Left ventricle myocardium inferior (tissue), 1 donor: ENCODE measurements at regions not wholly inside any gene's neighbourhood (a gene's known extent, or its start where the extent isn't known, plus 50 kb on each side); places are given as distances from the start of the nearest gene placed in this dataset.

ENCODE experiments used
- DNase-seq: peaks from one replicate; pipeline ENCODE4 v3.0.0-alpha.2; 2020
- H3K27ac ChIP-seq: fragments of 200-600 bp; replicated peaks from 2 replicates; pipeline ENCODE4 v1.8.0; 2021
- H3K27me3 ChIP-seq: fragments of 200-600 bp; 2 replicates; pipeline ENCODE4 v1.8.0; 2021; ENCODE audit warnings: low read depth
- H3K36me3 ChIP-seq: fragments of 200-600 bp; 2 replicates; pipeline ENCODE4 v1.8.0; 2021
- H3K4me1 ChIP-seq: fragments of 200-600 bp; 2 replicates; pipeline ENCODE4 v1.8.0; 2021
- H3K4me3 ChIP-seq: fragments of 200-600 bp; 2 replicates; pipeline ENCODE4 v1.8.0; 2021; ENCODE audit warnings: mild to moderate bottlenecking, moderate library complexity
- H3K9me3 ChIP-seq: fragments of 200-600 bp; replicated peaks from 2 replicates; pipeline ENCODE4 v1.8.0; 2021
- intact Hi-C: fragments of 100-400 bp; cut with micrococcal nuclease; formaldehyde crosslinking; loops from one replicate; pipeline ENCODE4 v1.11.0; 2022
- TF ChIP-seq, protein P1 (sequence below): fragments of 200-600 bp; IDR thresholded peaks from 2 replicates; pipeline ENCODE4 v1.8.0; 2021; ENCODE audit warnings: antibody characterized with exemption, mild to moderate bottlenecking, borderline replicate concordance
- donor health status: DM: no; HTN: yes; CAD: no; lungs with severe emphysema.

DNA sequence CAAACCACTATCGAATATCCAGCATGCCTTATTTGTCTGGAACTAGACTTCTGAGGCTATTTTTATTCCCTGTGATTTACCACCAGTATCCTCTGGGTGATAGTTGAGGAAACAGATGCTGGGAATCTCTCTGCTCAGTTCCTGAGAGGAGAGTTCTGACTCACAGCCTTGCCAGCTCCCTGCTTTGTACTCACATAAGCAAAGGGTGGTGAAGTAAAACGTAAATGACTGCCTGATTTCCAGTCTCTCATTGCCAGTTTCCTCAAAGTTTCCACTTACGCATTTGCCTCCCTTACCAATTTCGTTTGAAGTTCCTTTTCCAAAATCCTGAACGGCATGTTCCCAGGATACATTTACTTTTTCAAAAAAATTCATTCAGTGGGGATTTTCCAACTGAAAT is 69.2 kb upstream of the HNRNPA3 start:
- intact Hi-C loops: no loop called here
- TF ChIP-seq, protein P1, sequence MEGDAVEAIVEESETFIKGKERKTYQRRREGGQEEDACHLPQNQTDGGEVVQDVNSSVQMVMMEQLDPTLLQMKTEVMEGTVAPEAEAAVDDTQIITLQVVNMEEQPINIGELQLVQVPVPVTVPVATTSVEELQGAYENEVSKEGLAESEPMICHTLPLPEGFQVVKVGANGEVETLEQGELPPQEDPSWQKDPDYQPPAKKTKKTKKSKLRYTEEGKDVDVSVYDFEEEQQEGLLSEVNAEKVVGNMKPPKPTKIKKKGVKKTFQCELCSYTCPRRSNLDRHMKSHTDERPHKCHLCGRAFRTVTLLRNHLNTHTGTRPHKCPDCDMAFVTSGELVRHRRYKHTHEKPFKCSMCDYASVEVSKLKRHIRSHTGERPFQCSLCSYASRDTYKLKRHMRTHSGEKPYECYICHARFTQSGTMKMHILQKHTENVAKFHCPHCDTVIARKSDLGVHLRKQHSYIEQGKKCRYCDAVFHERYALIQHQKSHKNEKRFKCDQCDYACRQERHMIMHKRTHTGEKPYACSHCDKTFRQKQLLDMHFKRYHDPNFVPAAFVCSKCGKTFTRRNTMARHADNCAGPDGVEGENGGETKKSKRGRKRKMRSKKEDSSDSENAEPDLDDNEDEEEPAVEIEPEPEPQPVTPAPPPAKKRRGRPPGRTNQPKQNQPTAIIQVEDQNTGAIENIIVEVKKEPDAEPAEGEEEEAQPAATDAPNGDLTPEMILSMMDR: no peak
- Histone ChIP-seq H3K27ac (no peak overlapping the region), H3K36me3 (no peaks in the 10 kb centered on the region), H3K4me3 (no peak overlapping the region), H3K9me3 (no peaks in the 10 kb centered on the region), H3K27me3 (peaks cover 92% of the 10 kb centered on the region), H3K4me1 (peaks cover 9% of the 10 kb centered on the region)
- no peak for DNase-seq

DNA sequence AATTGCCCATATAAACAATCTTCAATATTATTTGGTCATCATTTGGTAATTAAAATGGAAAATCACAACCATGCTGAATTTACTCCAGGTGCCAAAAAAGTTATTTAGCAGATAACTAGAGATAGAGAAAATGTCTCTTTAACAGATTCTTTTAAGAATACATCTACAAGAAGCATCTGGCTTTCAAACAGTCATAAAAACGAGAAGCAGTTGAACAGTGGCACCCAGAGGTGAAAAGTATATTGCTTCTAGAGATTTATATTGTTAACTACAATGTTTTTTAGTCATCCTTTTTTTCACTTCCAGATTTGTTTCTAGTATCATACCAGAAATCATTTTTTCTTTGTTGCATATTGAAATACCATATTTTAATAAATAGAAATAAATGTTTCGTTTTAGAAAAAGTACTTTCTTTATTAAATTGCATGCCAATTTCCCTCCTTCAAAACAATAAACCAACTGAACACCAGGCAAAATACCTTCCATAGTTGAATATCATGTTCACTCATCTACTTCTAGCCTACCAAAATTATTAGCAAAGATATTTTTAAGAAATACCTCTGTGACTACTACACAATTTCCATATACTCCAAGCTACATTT is 65.4 kb upstream of the HNRNPA3 start:
- Histone ChIP-seq H3K9me3 (no peaks in the 10 kb centered on the region), H3K4me1 (peaks cover 13% of the 10 kb centered on the region), H3K27me3 (peaks cover 84% of the 10 kb centered on the region), H3K36me3 (no peaks in the 10 kb centered on the region), H3K27ac (no peak overlapping the region), H3K4me3 (no peak overlapping the region)
- TF ChIP-seq, protein P1: peak; percentile 67
- intact Hi-C loops: loop anchor here (5.0 kb wide), 1 partner anchor 495 kb away; no protein-coding TSS in a partner anchor
- no peak for DNase-seq

GRCh38 chr2:177147834-177148445 is 64.7 kb upstream of the HNRNPA3 start:
- H3K4me1 ChIP-seq: peaks cover 13% of the 10 kb centered on the region
- TF ChIP-seq, protein P1: no peak
- peaks cover 76% of the 10 kb centered on the region for H3K27me3 ChIP-seq
- intact Hi-C loops: loop anchor here (5.0 kb wide), 1 partner anchor 496 kb away; no protein-coding TSS in a partner anchor
- H3K9me3 ChIP-seq: no peaks in the 10 kb centered on the region
- DNase-seq: no peak
- no peaks in the 10 kb centered on the region for H3K36me3 ChIP-seq
- H3K27ac ChIP-seq: no peak overlapping the region
- peak overlapping the region; percentile 62 for H3K4me3 ChIP-seq

- peak; percentile 65 for DNase-seq
These were observed 64.0 kb upstream of the HNRNPA3 start for GRCh38 chr2:177148477-177149154.

GRCh38 chr2:177149155-177149503 is 63.5 kb upstream of the HNRNPA3 start:
- H3K36me3 ChIP-seq: no peaks in the 10 kb centered on the region
- H3K4me1 ChIP-seq: peaks cover 13% of the 10 kb centered on the region
- DNase-seq: no peak
- TF ChIP-seq, protein P1: peak; percentile 30
- H3K27ac ChIP-seq: no peak overlapping the region
- peak overlapping the region; percentile 62 for H3K4me3 ChIP-seq
- H3K9me3 ChIP-seq: no peaks in the 10 kb centered on the region
- H3K27me3 ChIP-seq: peaks cover 64% of the 10 kb centered on the region
- intact Hi-C loops: loop anchor here (5.0 kb wide), 1 partner anchor 497 kb away; no protein-coding TSS in a partner anchor

More at GRCh38 chr2:177148477-177149154, 64.0 kb upstream of the HNRNPA3 start:
- TF ChIP-seq, protein P1: peak; percentile 85
- intact Hi-C loops: loop anchor here (5.0 kb wide), 1 partner anchor 496 kb away; no protein-coding TSS in a partner anchor
- peaks cover 13% of the 10 kb centered on the region for H3K4me1 ChIP-seq
- no peaks in the 10 kb centered on the region for H3K9me3 ChIP-seq
- peaks cover 70% of the 10 kb centered on the region for H3K27me3 ChIP-seq
- H3K36me3 ChIP-seq: no peaks in the 10 kb centered on the region
- H3K27ac ChIP-seq: no peak overlapping the region
- H3K4me3 ChIP-seq: peak overlapping the region; percentile 62
